ENCODE measurements at regions not wholly inside any gene's neighbourhood (a gene's known extent, or its start where the extent isn't known, plus 50 kb on each side); places are given as distances from the start of the nearest gene placed in this dataset.

- no peak for TF ChIP-seq EZH2 (IDR thresholded peaks at IDR 0.05; ENCODE audit: borderline replicate concordance, low read depth, low read length)
- TF ChIP-seq SP2 (IDR thresholded peaks at IDR 0.05; ENCODE audit: extremely low read depth, low read depth, low read length, poor library complexity, severe bottlenecking) = no peak
- no peak for TF ChIP-seq MXD1 (CRISPR knock-in tag; IDR thresholded peaks at IDR 0.05; ENCODE audit: borderline replicate concordance, poor library complexity, severe bottlenecking)
- TF ChIP-seq ZBTB26 (CRISPR knock-in tag; IDR thresholded peaks at IDR 0.05) = no peak
- no peak for TF ChIP-seq NFXL1 (CRISPR knock-in tag; IDR thresholded peaks at IDR 0.05)
- no peak for TF ChIP-seq HNRNPL (IDR thresholded peaks at IDR 0.05; ENCODE audit: low read depth, low read length)
Measured at GRCh38 chr13:39957868-39958677, 302.6 kb downstream of the COG6 start.
